GM23338 (cell line): ENCODE measurements at regions not wholly inside any gene's neighbourhood (a gene's known extent, or its start where the extent isn't known, plus 50 kb on each side); places are given as distances from the start of the nearest gene placed in this dataset.

Source experiments
- ATAC-seq: fragments of 200-7000 bp; cut with Tn5 transposase; 3 replicates; pipeline ENCODE4 v1.9.1; 2020
- DNase-seq: peaks from one replicate; pipeline ENCODE4 v3.0.0-alpha.2; 2015; ENCODE audit warnings: low spot score
- H2AFZ ChIP-seq: fragments of 200-600 bp; sonication (generic); 2 replicates; pipeline ENCODE4 v1.8.0; 2016; ENCODE audit warnings: antibody characterized with exemption, mild to moderate bottlenecking, moderate library complexity
- H3F3A ChIP-seq: fragments of 200-600 bp; sonication (generic); replicated peaks from 2 replicates; pipeline ENCODE4 v1.8.0; 2017; ENCODE audit warnings: antibody characterized with exemption, mixed run types, low read depth
- H3K27ac ChIP-seq: fragments of 200-600 bp; sonication (generic); 2 replicates; pipeline ENCODE4 v1.6.1; 2016; ENCODE audit warnings: low read depth
- H3K27me3 ChIP-seq: fragments of 200-600 bp; sonication (generic); 2 replicates; pipeline ENCODE4 v1.8.0; 2016; ENCODE audit warnings: mild to moderate bottlenecking, mixed run types, moderate library complexity; ENCODE audit not compliant: insufficient read depth
- H3K36me3 ChIP-seq: fragments of 200-600 bp; sonication (generic); 2 replicates; pipeline ENCODE4 v1.8.0; 2016; ENCODE audit warnings: mild to moderate bottlenecking; ENCODE audit not compliant: insufficient read depth
- H3K4me1 ChIP-seq: fragments of 200-600 bp; sonication (generic); 2 replicates; pipeline ENCODE4 v1.8.0; 2016; ENCODE audit warnings: mild to moderate bottlenecking, moderate library complexity; ENCODE audit not compliant: insufficient read depth
- H3K4me2 ChIP-seq: fragments of 200-600 bp; sonication (generic); 2 replicates; pipeline ENCODE4 v1.7.1; 2017; ENCODE audit warnings: mixed run types
- H3K4me3 ChIP-seq: fragments of 200-600 bp; sonication (generic); 2 replicates; pipeline ENCODE4 v1.6.1; 2016; ENCODE audit warnings: mixed run types
- H3K79me2 ChIP-seq: fragments of 200-600 bp; sonication (generic); replicated peaks from 2 replicates; pipeline ENCODE4 v1.8.0; 2017; ENCODE audit warnings: mild to moderate bottlenecking; ENCODE audit not compliant: insufficient read depth
- H3K9me2 ChIP-seq: fragments of 200-600 bp; sonication (generic); 2 replicates; pipeline ENCODE4 v1.8.0; 2017; ENCODE audit not compliant: insufficient read depth
- H4K20me1 ChIP-seq: fragments of 200-600 bp; sonication (generic); replicated peaks from 2 replicates; pipeline ENCODE4 v1.8.0; 2017; ENCODE audit warnings: mild to moderate bottlenecking; ENCODE audit not compliant: insufficient read depth
- H3K27ac Mint-ChIP-seq: 2 replicates; pipeline ENCODE4 v1.8.0; 2020; ENCODE audit warnings: inconsistent platforms, mild to moderate bottlenecking, moderate library complexity, mixed read lengths
- H3K27me3 Mint-ChIP-seq: 3 replicates; pipeline ENCODE4 v1.8.0; 2022; ENCODE audit warnings: low read depth, mild to moderate bottlenecking, moderate library complexity, mixed read lengths, inconsistent platforms; ENCODE audit not compliant: insufficient read depth, poor library complexity
- H3K36me3 Mint-ChIP-seq: 3 replicates; pipeline ENCODE4 v1.8.0; 2021; ENCODE audit warnings: low read depth, mild to moderate bottlenecking, inconsistent platforms, moderate library complexity, mixed read lengths
- H3K4me1 Mint-ChIP-seq: 3 replicates; pipeline ENCODE4 v1.8.0; 2020; ENCODE audit warnings: mild to moderate bottlenecking, inconsistent platforms, mixed read lengths
- H3K4me3 Mint-ChIP-seq: 3 replicates; pipeline ENCODE4 v1.8.0; 2021; ENCODE audit warnings: moderate library complexity, mild to moderate bottlenecking, inconsistent platforms, mixed read lengths
- H3K9me3 Mint-ChIP-seq: 3 replicates; pipeline ENCODE4 v1.8.0; 2020; ENCODE audit warnings: moderate library complexity, mild to moderate bottlenecking, inconsistent platforms, mixed read lengths
- CREB1 ChIP-seq: fragments of 250-450 bp; sonication (Bioruptor Pico); IDR thresholded peaks from 2 replicates; pipeline ENCODE4 v1.5.0; 2020; ENCODE audit warnings: low read depth, mild to moderate bottlenecking, moderate library complexity
- CTCF ChIP-seq, 2 experiments: fragments of 200-600 bp in 1 of 2; sonication (generic) in 1 of 2; conservative IDR thresholded peaks; 2 replicates each; pipeline versions ENCODE4 v1.5.1 to v1.6.1; 2016 to 2017; ENCODE audit warnings: antibody characterized with exemption in 2 of 2, low read depth in 2 of 2, mild to moderate bottlenecking in 2 of 2, moderate library complexity in 1 of 2
- EZH2 ChIP-seq: fragments of 200-600 bp; sonication (generic); IDR thresholded peaks from one replicate; pipeline ENCODE4 v1.8.0; 2017; ENCODE audit warnings: antibody characterized with exemption, mild to moderate bottlenecking, low read depth; ENCODE audit not compliant: unreplicated experiment
- POLR2AphosphoS5 ChIP-seq: IDR thresholded peaks from 2 replicates; pipeline ENCODE4 v1.6.1; 2016; ENCODE audit warnings: antibody characterized with exemption, low read depth
- REST ChIP-seq: IDR thresholded peaks from one replicate; pipeline ENCODE4 v1.6.1; 2018; ENCODE audit warnings: antibody characterized with exemption; ENCODE audit not compliant: unreplicated experiment
- ZNF114 ChIP-seq: fragments of 250-450 bp; sonication (Bioruptor Pico); IDR thresholded peaks from 2 replicates; pipeline ENCODE4 v1.5.0; 2020; ENCODE audit warnings: mild to moderate bottlenecking, moderate library complexity
- ZNF462 ChIP-seq: fragments of 250-450 bp; sonication (Bioruptor Pico); IDR thresholded peaks from 2 replicates; pipeline ENCODE4 v1.5.0; 2020; ENCODE audit warnings: mild to moderate bottlenecking, moderate library complexity

GRCh38 chr4:112775801-112776200 lies 138.9 kb downstream of the LARP7 start (continued):
- TF ChIP-seq ZNF462 (CRISPR knock-in tag) (no peak), EZH2 (no peak)

GRCh38 chr4:112776535-112776934 lies 139.6 kb downstream of the LARP7 start:
- H3F3A ChIP-seq: peaks cover 6% of the 10 kb centered on the region
- no peaks in the 10 kb centered on the region for H4K20me1 ChIP-seq
- DNase-seq: no peak
- H3K36me3 Mint-ChIP-seq: peaks cover 24% of the 10 kb centered on the region
- H3K27me3 ChIP-seq: no peaks in the 10 kb centered on the region
- peaks cover 2% of the 10 kb centered on the region for H3K27me3 Mint-ChIP-seq
- H3K9me3 Mint-ChIP-seq: peaks cover 9% of the 10 kb centered on the region; the same call in 1 of the 3 replicates
- no peak overlapping the region for H3K27ac Mint-ChIP-seq
- H3K4me3 ChIP-seq: no peak overlapping the region
- peaks cover 13% of the 10 kb centered on the region for H3K4me1 ChIP-seq
- H3K27ac ChIP-seq: peak overlapping the region; percentile 81
- ATAC-seq: no peak
- H3K79me2 ChIP-seq: peaks cover 28% of the 10 kb centered on the region
- H3K4me2 ChIP-seq: no peak overlapping the region
- H3K4me1 Mint-ChIP-seq: peaks cover 14% of the 10 kb centered on the region
- no peaks in the 10 kb centered on the region for H3K9me2 ChIP-seq
- H3K4me3 Mint-ChIP-seq: no peak overlapping the region
- H3K36me3 ChIP-seq: no peaks in the 10 kb centered on the region; the same call in 1 of the 2 replicates
- no peak overlapping the region for H2AFZ ChIP-seq
- no peak for TF ChIP-seq EZH2
- TF ChIP-seq ZNF114: no peak
- TF ChIP-seq REST: no peak
- TF ChIP-seq CTCF (conservative IDR thresholded peaks at IDR 0.05; ENCODE audit: low read depth in 2 of 2): no peak
- no peak for TF ChIP-seq POLR2AphosphoS5
- TF ChIP-seq CREB1 (CRISPR knock-in tag): no peak
